ENCODE measurements at regions not wholly inside any gene's neighbourhood (a gene's known extent, or its start where the extent isn't known, plus 50 kb on each side); places are given as distances from the start of the nearest gene placed in this dataset.

DNA sequence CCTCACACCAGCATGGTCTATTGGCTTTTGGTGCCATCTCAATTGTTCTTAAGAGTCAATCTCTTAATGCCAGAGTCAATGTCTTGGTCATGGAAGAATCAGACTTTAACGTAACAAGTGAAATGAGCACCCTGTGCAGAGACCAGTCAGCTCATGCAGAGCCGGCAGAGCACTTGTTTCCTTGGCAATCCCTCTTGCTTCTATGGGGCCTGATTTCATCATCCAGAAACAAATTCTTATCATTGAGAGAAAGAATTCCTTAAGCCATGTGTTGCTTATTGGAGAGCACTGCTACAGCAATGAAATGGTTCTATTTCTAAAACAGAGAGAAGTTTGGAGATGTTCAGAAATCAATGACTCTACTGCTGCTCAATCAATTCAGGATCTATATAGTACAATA lies 212.8 kb downstream of the IPMK start:
- no peak overlapping the region for H3K27ac ChIP-seq
- TF ChIP-seq ZFX (IDR thresholded peaks at IDR 0.05; ENCODE audit: borderline replicate concordance): no peak
- TF ChIP-seq, protein P1, sequence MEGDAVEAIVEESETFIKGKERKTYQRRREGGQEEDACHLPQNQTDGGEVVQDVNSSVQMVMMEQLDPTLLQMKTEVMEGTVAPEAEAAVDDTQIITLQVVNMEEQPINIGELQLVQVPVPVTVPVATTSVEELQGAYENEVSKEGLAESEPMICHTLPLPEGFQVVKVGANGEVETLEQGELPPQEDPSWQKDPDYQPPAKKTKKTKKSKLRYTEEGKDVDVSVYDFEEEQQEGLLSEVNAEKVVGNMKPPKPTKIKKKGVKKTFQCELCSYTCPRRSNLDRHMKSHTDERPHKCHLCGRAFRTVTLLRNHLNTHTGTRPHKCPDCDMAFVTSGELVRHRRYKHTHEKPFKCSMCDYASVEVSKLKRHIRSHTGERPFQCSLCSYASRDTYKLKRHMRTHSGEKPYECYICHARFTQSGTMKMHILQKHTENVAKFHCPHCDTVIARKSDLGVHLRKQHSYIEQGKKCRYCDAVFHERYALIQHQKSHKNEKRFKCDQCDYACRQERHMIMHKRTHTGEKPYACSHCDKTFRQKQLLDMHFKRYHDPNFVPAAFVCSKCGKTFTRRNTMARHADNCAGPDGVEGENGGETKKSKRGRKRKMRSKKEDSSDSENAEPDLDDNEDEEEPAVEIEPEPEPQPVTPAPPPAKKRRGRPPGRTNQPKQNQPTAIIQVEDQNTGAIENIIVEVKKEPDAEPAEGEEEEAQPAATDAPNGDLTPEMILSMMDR (IDR thresholded peaks at IDR 0.05): no peak

DNA sequence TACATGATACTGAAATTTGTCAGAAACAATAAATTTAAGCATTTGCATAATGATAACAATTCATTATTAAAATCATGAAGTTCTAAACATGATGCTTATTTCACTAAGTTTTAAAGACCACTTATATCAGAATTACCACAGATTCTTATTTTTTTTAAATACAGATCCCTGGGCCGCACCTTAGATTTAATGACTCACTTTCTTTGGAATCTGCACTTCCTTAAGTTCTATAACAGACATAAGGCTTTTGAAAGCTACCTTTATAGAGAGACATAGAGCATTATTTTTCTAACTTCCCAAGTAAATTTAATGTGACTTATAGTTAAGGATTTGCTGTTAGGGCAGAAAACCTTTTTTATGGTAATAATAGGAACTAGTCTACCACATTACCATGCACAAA lies 214.9 kb downstream of the IPMK start:
- no peak overlapping the region for H3K27ac ChIP-seq
- TF ChIP-seq, protein P1 (IDR thresholded peaks at IDR 0.05): no peak
- no peak for TF ChIP-seq ZFX (IDR thresholded peaks at IDR 0.05; ENCODE audit: borderline replicate concordance)

DNA sequence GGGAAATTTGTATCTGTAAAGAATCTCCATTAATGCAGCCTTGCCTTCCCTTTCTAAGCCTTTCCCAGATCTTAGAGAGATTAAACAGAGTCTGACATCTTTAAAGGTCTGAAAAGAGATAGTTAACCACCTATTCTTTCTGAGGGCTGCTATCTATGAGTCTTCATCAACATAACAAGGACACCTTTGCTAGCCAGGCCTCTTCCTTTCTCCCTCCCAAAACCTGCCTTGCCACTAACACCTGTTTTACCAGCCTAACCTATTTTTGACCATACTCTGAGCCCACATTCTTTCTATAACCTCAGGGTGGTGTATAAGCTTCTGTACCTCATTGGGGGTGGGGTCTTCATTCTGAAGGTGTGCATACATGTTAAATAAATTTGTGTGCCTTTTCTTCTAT lies 217.1 kb downstream of the IPMK start:
- no peak for TF ChIP-seq ZFX (IDR thresholded peaks at IDR 0.05; ENCODE audit: borderline replicate concordance)
- TF ChIP-seq, protein P1 (IDR thresholded peaks at IDR 0.05): no peak
- H3K27ac ChIP-seq: no peak overlapping the region

DNA sequence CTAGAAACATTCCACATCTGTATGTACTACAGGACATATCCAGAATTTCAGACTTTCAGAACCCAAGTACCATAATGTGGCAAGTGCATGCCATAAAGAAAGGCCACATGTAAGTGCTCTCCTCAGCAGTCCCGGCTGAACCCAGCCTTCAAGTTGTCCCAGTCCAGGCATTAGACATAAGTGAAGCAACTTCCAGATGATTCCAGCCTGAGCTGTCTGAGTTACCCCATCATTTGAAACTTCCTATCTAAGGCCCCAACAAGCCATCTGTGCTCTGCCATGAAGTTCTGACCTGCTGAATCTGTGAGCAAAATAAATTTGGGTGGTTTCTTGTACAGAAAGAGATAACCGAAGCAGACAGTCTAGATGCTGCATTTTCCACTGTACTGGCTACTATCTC lies 218.8 kb downstream of the IPMK start:
- TF ChIP-seq, protein P1 (IDR thresholded peaks at IDR 0.05): no peak
- H3K27ac ChIP-seq: no peak overlapping the region

DNA sequence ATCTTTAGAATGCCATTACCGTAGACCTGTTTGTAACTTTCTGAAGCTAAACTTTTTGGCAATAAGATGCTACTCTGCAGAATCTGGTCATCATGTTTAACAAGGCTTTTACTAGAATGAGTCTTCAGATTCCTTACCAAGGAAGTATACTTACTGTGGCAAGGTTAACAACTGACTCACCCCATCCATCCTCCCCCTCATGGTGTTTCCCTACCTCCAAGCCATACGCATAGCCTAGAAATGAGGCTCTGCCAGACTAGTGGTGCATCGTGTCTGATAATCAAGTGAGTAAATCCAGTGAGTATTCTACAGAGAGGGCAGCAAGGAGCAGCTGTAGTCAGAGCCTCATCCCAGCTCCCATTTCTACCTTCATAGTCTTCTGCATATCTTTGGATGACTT lies 223.6 kb downstream of the IPMK start:
- no peak for TF ChIP-seq ZFX (IDR thresholded peaks at IDR 0.05; ENCODE audit: borderline replicate concordance)
- TF ChIP-seq, protein P1 (IDR thresholded peaks at IDR 0.05): no peak
- H3K27ac ChIP-seq: no peak overlapping the region

DNA sequence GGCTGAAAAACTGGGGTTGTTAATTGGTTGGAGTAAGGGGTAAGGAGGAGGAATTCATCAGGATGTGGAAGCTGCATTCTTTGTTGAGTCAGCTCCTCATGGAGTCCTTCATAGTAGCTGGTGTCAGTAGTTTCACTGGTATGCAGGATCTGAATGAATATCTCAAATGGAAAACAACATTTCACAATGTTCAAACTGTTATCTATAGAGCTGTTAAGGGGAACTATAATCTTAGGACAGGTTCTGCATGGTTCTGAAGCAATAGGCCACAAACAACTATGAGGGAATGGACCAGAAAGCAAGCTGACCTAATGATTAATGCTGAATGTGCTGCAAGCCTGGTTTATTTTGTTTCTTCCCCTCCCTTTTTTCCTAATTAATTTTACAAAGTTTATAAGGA lies 225.8 kb downstream of the IPMK start:
- TF ChIP-seq, protein P1 (IDR thresholded peaks at IDR 0.05): no peak
- no peak for TF ChIP-seq ZFX (IDR thresholded peaks at IDR 0.05; ENCODE audit: borderline replicate concordance)

DNA sequence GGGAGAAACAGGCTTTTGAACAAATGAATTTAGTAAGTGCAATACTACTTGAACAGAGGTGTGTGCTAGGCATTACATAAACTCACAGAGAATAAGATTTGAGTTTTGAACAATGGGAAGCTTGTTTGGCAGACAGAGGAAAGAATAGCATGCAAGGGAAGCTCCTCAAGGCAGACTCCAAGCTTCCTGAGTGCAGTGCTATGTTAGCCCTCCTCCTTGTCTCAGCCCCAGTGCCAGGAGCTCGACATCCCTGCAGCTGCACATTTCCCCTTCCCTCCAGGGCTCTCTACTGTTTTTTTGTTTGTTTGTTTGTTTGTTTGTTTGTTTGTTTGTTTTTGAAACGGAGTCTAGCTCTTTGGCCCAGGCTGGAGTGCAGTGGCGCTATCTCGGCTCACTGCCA lies 237.5 kb downstream of the IPMK start:
- TF ChIP-seq ZFX (IDR thresholded peaks at IDR 0.05; ENCODE audit: borderline replicate concordance): no peak
- TF ChIP-seq, protein P1 (IDR thresholded peaks at IDR 0.05): no peak
- H3K27ac ChIP-seq: no peak overlapping the region

More for the DNA sequence above, 225.8 kb downstream of the IPMK start:
- H3K27ac ChIP-seq: no peak overlapping the region

Measured in 22Rv1 (cell line).